K562 (cell line): ENCODE measurements at regions not wholly inside any gene's neighbourhood (a gene's known extent, or its start where the extent isn't known, plus 50 kb on each side); places are given as distances from the start of the nearest gene placed in this dataset.

ENCODE experiments used
- ARID1B ChIP-seq: fragments of 450-650 bp; IDR thresholded peaks from 2 replicates; pipeline ENCODE4 v1.6.1; 2016; ENCODE audit warnings: antibody characterized with exemption, mild to moderate bottlenecking, inconsistent platforms
- CHD4 ChIP-seq: fragments of 200-600 bp; sonication (generic); IDR thresholded peaks from 3 replicates; pipeline ENCODE4 v1.6.1; 2012; ENCODE audit warnings: low read depth, mild to moderate bottlenecking, mixed read lengths, low read length, inconsistent platforms; ENCODE audit not compliant: insufficient read depth, insufficient replicate concordance, poor library complexity, severe bottlenecking
- ETV1 ChIP-seq: fragments of 450-650 bp; conservative IDR thresholded peaks from 2 replicates; pipeline ENCODE4 v1.6.1; 2016; ENCODE audit warnings: missing genetic modification characterization, control low read depth, low read depth, missing compliant biosample characterization
- HCFC1 ChIP-seq: IDR thresholded peaks from 2 replicates; pipeline ENCODE4 v1.6.1; 2012; ENCODE audit warnings: low read depth, low read length, improper control_type of control experiment
- HDAC3 ChIP-seq: fragments of 450-650 bp; IDR thresholded peaks from 2 replicates; pipeline ENCODE4 v1.6.1; 2018; ENCODE audit warnings: borderline replicate concordance, mild to moderate bottlenecking, moderate library complexity; ENCODE audit not compliant: partially characterized antibody
- HDAC8 ChIP-seq: fragments of 450-650 bp; IDR thresholded peaks from 2 replicates; pipeline ENCODE4 v1.6.1; 2016; ENCODE audit warnings: mild to moderate bottlenecking, missing genetic modification characterization, moderate library complexity, missing compliant biosample characterization
- LEF1 ChIP-seq: fragments of 450-650 bp; IDR thresholded peaks from 2 replicates; pipeline ENCODE4 v1.6.1; 2016; ENCODE audit warnings: mild to moderate bottlenecking
- MED1 ChIP-seq: sonication (generic); formaldehyde crosslinking; IDR thresholded peaks from 2 replicates; pipeline ENCODE4 v1.8.1; 2023; ENCODE audit warnings: missing genetic modification reagents, borderline replicate concordance
- MEIS2 ChIP-seq: fragments of 450-650 bp; IDR thresholded peaks from 2 replicates; pipeline ENCODE4 v1.6.1; 2014; ENCODE audit warnings: mild to moderate bottlenecking; ENCODE audit not compliant: partially characterized antibody
- MYNN ChIP-seq, 2 experiments: sonication (generic); formaldehyde crosslinking in 1 of 2; IDR thresholded peaks; 2 replicates each; pipeline versions ENCODE4 v1.5.0 to v1.6.1; 2016 to 2020; ENCODE audit warnings: antibody characterized with exemption in 1 of 2, missing genetic modification reagents in 1 of 2
- NFIX ChIP-seq: fragments of 250-450 bp; sonication (Bioruptor Pico); IDR thresholded peaks from 2 replicates; pipeline ENCODE4 v1.4.0; 2020; ENCODE audit warnings: low read depth, mild to moderate bottlenecking, moderate library complexity
- PCBP2 ChIP-seq: fragments of 200-400 bp; formaldehyde crosslinking; IDR thresholded peaks from 2 replicates; pipeline ENCODE4 v1.6.1; 2018; ENCODE audit warnings: low read length, low read depth, mild to moderate bottlenecking, moderate library complexity; ENCODE audit not compliant: poor library complexity, severe bottlenecking
- PML ChIP-seq: IDR thresholded peaks from 2 replicates; pipeline ENCODE4 v1.6.1; 2012; ENCODE audit warnings: low read length, inconsistent platforms
- SIX5 ChIP-seq, 2 experiments: IDR thresholded peaks; 2 replicates each; pipeline ENCODE4 v1.6.1; 2011; ENCODE audit warnings: low read length in 2 of 2, borderline replicate concordance in 1 of 2, low read depth in 1 of 2, mild to moderate bottlenecking in 1 of 2, moderate library complexity in 1 of 2; ENCODE audit not compliant: insufficient read depth in 1 of 2
- SMARCA5 ChIP-seq: fragments of 450-650 bp; IDR thresholded peaks from 2 replicates; pipeline ENCODE4 v1.6.1; 2016
- STAT5A ChIP-seq: IDR thresholded peaks from 2 replicates; pipeline ENCODE4 v1.6.1; 2012; ENCODE audit warnings: low read length, inconsistent platforms, borderline replicate concordance
- TBL1XR1 ChIP-seq, 2 experiments: IDR thresholded peaks; 2 replicates each; pipeline ENCODE4 v1.6.1; 2012; ENCODE audit warnings: improper control_type of control experiment in 2 of 2, low read length in 2 of 2, mild to moderate bottlenecking in 1 of 2
- TCF3 ChIP-seq: sonication (generic); formaldehyde crosslinking; IDR thresholded peaks from 2 replicates; pipeline ENCODE4 v1.4.0; 2020; ENCODE audit warnings: mild to moderate bottlenecking, missing genetic modification reagents
- XRCC4 ChIP-seq: IDR thresholded peaks from one replicate; pipeline ENCODE4 v1.6.1; 2011; ENCODE audit not compliant: insufficient read depth, insufficient read length; ENCODE audit errors: extremely low read depth
- ZNF274 ChIP-seq: IDR thresholded peaks from 2 replicates; pipeline ENCODE4 v1.6.1; 2011; ENCODE audit warnings: low read depth, mild to moderate bottlenecking, low read length, moderate library complexity, borderline replicate concordance
- ZNF316 ChIP-seq: fragments of 450-650 bp; IDR thresholded peaks from 2 replicates; pipeline ENCODE4 v1.6.1; 2016
- TF ChIP-seq, protein P1 (sequence below): fragments of 450-650 bp; IDR thresholded peaks from 2 replicates; pipeline ENCODE4 v1.6.1; 2016
- TF ChIP-seq, protein P2 (sequence below), 2 experiments: fragments of 450-650 bp; IDR thresholded peaks; 2 replicates each; pipeline ENCODE4 v1.6.1; 2016
- TF ChIP-seq, protein P3 (sequence below), 2 experiments: fragments of 250-450 bp in 1 of 2; fragments of 450-650 bp in 1 of 2; sonication (Bioruptor Pico) in 1 of 2; IDR thresholded peaks; 2 replicates each; pipeline versions ENCODE4 v1.6.1 to v1.8.0; 2016 to 2021; ENCODE audit warnings: mild to moderate bottlenecking in 2 of 2, moderate library complexity in 2 of 2, missing compliant biosample characterization in 1 of 2, missing genetic modification characterization in 1 of 2

DNA sequence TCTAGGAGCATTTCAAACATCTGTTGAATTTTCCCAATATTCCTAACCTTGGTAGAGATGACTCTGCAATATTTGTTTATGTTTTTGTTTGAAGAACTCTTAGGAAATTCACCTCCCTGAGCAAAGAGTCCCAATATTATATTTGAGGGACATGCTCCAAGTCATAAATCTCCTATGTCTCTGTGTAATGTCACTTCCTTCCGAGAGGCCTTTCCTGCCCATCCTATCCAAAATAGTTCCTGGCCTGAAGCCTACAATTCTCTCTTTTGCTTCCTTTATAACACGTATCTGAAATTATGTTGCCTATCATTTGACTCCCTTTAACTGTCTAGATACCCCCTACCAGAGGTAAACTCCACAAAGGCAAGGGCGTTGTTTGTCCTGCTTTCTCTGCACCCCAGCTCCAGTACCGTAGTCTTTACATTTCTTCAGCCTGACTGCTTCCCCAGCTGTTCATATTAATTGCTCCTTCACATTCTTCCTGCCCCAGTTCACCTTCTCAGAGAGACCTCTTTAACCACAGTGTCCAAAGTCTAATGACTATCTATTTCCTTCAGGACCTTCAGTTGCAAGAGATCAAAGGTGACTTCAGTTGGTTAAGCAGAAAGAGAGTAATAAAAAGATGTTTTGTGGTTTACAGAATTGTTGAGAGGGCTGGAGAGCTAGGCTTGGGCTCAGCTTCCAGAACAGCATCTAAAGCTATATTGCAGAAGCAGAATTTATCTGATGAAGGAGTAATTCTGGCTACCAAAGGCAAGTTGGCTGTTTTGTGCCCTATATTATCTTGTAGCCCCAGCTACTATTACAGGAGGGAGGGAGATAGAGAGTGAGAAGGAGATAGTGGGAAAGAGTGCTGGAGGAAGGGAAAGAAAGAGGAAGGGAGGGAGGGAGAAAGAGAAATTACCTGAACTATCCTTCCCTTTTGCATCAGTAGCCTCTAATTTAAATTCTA, 109.3 kb upstream of the TMEM161B start (continued):
- TF ChIP-seq TBL1XR1 (IDR thresholded peaks at IDR 0.05; ENCODE audit: low read length in 2 of 2) (no peak), STAT5A (peak; percentile 24; the same call in 1 of the 2 replicates), ZNF274 (no peak), SIX5 (IDR thresholded peaks at IDR 0.05; ENCODE audit: borderline replicate concordance in 1 of 2, insufficient read depth in 1 of 2, low read depth in 1 of 2, low read length in 2 of 2) (no peak), MED1 (CRISPR knock-in tag) (no peak), XRCC4 (no peak), CHD4 (no peak), ETV1 (tag) (no peak), HDAC3 (no peak), SMARCA5 (no peak), ZNF316 (no peak; the same call in 1 of the 2 replicates), MEIS2 (peak; percentile 64), TCF3 (CRISPR knock-in tag) (peak; percentile 74), NFIX (CRISPR knock-in tag) (no peak), HDAC8 (no peak), LEF1 (0 out of 2 replicates have a peak, but pooled peaks have one; percentile 55), HCFC1 (no peak), ARID1B (peak; percentile 71), MYNN (IDR thresholded peaks at IDR 0.05) (no peak), MYNN (CRISPR knock-in tag; IDR thresholded peaks at IDR 0.05) (no peak), PML (peak; percentile 19; the same call in 1 of the 2 replicates), PCBP2 (no peak)
- TF ChIP-seq, protein P1, sequence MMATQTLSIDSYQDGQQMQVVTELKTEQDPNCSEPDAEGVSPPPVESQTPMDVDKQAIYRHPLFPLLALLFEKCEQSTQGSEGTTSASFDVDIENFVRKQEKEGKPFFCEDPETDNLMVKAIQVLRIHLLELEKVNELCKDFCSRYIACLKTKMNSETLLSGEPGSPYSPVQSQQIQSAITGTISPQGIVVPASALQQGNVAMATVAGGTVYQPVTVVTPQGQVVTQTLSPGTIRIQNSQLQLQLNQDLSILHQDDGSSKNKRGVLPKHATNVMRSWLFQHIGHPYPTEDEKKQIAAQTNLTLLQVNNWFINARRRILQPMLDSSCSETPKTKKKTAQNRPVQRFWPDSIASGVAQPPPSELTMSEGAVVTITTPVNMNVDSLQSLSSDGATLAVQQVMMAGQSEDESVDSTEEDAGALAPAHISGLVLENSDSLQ = peak; percentile 76
- TF ChIP-seq, protein P2, sequence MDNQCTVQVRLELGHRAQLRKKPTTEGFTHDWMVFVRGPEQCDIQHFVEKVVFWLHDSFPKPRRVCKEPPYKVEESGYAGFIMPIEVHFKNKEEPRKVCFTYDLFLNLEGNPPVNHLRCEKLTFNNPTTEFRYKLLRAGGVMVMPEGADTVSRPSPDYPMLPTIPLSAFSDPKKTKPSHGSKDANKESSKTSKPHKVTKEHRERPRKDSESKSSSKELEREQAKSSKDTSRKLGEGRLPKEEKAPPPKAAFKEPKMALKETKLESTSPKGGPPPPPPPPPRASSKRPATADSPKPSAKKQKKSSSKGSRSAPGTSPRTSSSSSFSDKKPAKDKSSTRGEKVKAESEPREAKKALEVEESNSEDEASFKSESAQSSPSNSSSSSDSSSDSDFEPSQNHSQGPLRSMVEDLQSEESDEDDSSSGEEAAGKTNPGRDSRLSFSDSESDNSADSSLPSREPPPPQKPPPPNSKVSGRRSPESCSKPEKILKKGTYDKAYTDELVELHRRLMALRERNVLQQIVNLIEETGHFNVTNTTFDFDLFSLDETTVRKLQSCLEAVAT (IDR thresholded peaks at IDR 0.05) = no peak
- TF ChIP-seq, protein P3, sequence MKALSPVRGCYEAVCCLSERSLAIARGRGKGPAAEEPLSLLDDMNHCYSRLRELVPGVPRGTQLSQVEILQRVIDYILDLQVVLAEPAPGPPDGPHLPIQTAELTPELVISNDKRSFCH (CRISPR knock-in tag; IDR thresholded peaks at IDR 0.05) = no peak
- TF ChIP-seq, protein P3 (tag; IDR thresholded peaks at IDR 0.05) = peak; percentile 76; the same call in 1 of the 2 replicates
